Mesendoderm (in vitro differentiated cells): ENCODE measurements at regions not wholly inside any gene's neighbourhood (a gene's known extent, or its start where the extent isn't known, plus 50 kb on each side); places are given as distances from the start of the nearest gene placed in this dataset.
A peak's percentile ranks its signal among the peaks of the same experiment; 100 is the strongest.
"Not testable (repeated sequence)": the region's sequence is repeated elsewhere in the genome, so short reads cannot be mapped to it uniquely, and the experiment has no call there.

ENCODE experiments used
- DNase-seq: peaks from one replicate; pipeline ENCODE4 v3.0.0; 2013
- H2AK5ac ChIP-seq: 2 replicates; pipeline ENCODE4 v1.6.1; 2013; ENCODE audit warnings: low read length, inconsistent platforms
- H2BK120ac ChIP-seq: 2 replicates; pipeline ENCODE4 v1.6.1; 2013; ENCODE audit warnings: low read depth, mild to moderate bottlenecking, low read length, moderate library complexity, mixed read lengths
- H2BK15ac ChIP-seq: replicated peaks from 2 replicates; pipeline ENCODE4 v1.6.1; 2013; ENCODE audit warnings: low read depth, mild to moderate bottlenecking, moderate library complexity
- H2BK5ac ChIP-seq: 2 replicates; pipeline ENCODE4 v1.6.1; 2013; ENCODE audit warnings: low read length, inconsistent platforms
- H3K18ac ChIP-seq: 2 replicates; pipeline ENCODE4 v1.6.1; 2013; ENCODE audit warnings: mild to moderate bottlenecking, low read length, mixed read lengths
- H3K23ac ChIP-seq: one replicate; pipeline ENCODE4 v1.6.1; 2013; ENCODE audit warnings: low read length
- H3K27ac ChIP-seq: 2 replicates; pipeline ENCODE4 v1.5.1; 2013; ENCODE audit warnings: low read depth, mild to moderate bottlenecking, inconsistent platforms, low read length, moderate library complexity
- H3K27me3 ChIP-seq: 2 replicates; pipeline ENCODE4 v1.6.1; 2013; ENCODE audit warnings: low read length, control low read depth, mild to moderate bottlenecking, inconsistent platforms; ENCODE audit not compliant: insufficient read depth, poor library complexity
- H3K36me3 ChIP-seq: 2 replicates; pipeline ENCODE4 v1.6.1; 2013; ENCODE audit warnings: low read length, inconsistent platforms; ENCODE audit not compliant: control insufficient read depth, insufficient read depth
- H3K4ac ChIP-seq: one replicate; pipeline ENCODE4 v1.6.1; 2013; ENCODE audit warnings: low read depth, mild to moderate bottlenecking, low read length, moderate library complexity
- H3K4me1 ChIP-seq: 2 replicates; pipeline ENCODE4 v1.6.1; 2013; ENCODE audit warnings: low read depth, low read length, inconsistent platforms; ENCODE audit not compliant: control insufficient read depth
- H3K4me2 ChIP-seq: 2 replicates; pipeline ENCODE4 v1.6.1; 2013; ENCODE audit warnings: low read length
- H3K4me3 ChIP-seq: 2 replicates; pipeline ENCODE4 v1.5.1; 2013; ENCODE audit warnings: mild to moderate bottlenecking, low read length
- H3K56ac ChIP-seq: one replicate; pipeline ENCODE4 v1.6.1; 2013; ENCODE audit warnings: low read length
- H3K79me1 ChIP-seq: 2 replicates; pipeline ENCODE4 v1.6.1; 2013; ENCODE audit warnings: low read length, inconsistent platforms
- H3K79me2 ChIP-seq: 2 replicates; pipeline ENCODE4 v1.6.1; 2013; ENCODE audit warnings: mild to moderate bottlenecking, low read length; ENCODE audit not compliant: control insufficient read depth, insufficient read depth
- H3K9ac ChIP-seq: 2 replicates; pipeline ENCODE4 v1.6.1; 2013; ENCODE audit warnings: low read length, inconsistent platforms
- H4K5ac ChIP-seq: one replicate; pipeline ENCODE4 v1.6.1; 2013; ENCODE audit warnings: low read length
- H4K8ac ChIP-seq: one replicate; pipeline ENCODE4 v1.6.1; 2013; ENCODE audit warnings: low read depth, mild to moderate bottlenecking, control low read depth, low read length, moderate library complexity
- WGBS: extraction: QIAGEN DNeasy Blood & Tissue Kit; methylation state at CpG from one replicate; pipeline ENCODE4 v1.1.7; 2013; ENCODE audit warnings: low lambda C conversion rate, missing lambda C conversion rate; ENCODE audit not compliant: insufficient coverage; ENCODE audit errors: extremely low coverage; 5-methylcytosine and 5-hydroxymethylcytosine counted together

DNA sequence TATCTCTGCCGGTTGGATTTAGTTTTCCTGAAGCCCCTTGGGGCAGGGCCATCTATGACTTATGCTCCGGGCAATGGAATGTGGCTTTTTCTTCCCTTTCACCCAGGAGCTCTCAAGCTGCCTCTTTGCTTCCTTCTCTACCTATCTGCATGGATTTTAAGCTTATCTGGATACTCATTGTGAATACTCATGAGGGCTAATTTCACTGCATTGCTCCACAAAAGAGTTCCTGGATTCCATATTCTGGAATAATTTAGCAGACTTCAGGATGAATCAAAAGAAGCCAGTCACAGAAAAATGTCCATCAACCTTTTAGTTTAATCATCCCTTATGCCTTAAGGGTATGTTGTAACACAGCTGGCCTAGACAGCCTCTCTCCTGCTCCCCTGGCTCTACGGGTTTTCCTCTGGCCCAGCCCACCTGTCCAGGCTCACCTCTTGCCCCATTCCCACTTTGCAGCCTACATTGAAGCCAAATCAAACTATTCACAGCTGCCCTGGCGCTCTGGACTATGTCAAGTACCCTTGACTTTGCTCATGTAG lies 122.8 kb upstream of the RMDN2 start:
- H3K36me3 ChIP-seq, result no peaks in the 10 kb centered on the region
- no peak overlapping the region for H4K8ac ChIP-seq
- H3K4me2 ChIP-seq, result no peak overlapping the region
- H3K79me1 ChIP-seq, result no peaks in the 10 kb centered on the region
- H2BK120ac ChIP-seq, result no peak overlapping the region
- no peak overlapping the region for H3K27ac ChIP-seq
- H3K4ac ChIP-seq, result no peak overlapping the region
- H3K23ac ChIP-seq, result no peak overlapping the region
- H2BK15ac ChIP-seq, result no peak overlapping the region
- no peaks in the 10 kb centered on the region for H3K27me3 ChIP-seq
- no peak overlapping the region for H3K9ac ChIP-seq
- no peaks in the 10 kb centered on the region for H3K4me1 ChIP-seq
- H4K5ac ChIP-seq, result no peak overlapping the region
- H3K18ac ChIP-seq, result peak overlapping the region; percentile 13
- no peak overlapping the region for H2AK5ac ChIP-seq
- no peak overlapping the region for H2BK5ac ChIP-seq
- no peak for DNase-seq
- no peaks in the 10 kb centered on the region for H3K79me2 ChIP-seq
- no CpG with 5 or more reads among the region's 4 CpGs for WGBS
- no peak overlapping the region for H3K56ac ChIP-seq
- H3K4me3 ChIP-seq, result no peak overlapping the region

DNA sequence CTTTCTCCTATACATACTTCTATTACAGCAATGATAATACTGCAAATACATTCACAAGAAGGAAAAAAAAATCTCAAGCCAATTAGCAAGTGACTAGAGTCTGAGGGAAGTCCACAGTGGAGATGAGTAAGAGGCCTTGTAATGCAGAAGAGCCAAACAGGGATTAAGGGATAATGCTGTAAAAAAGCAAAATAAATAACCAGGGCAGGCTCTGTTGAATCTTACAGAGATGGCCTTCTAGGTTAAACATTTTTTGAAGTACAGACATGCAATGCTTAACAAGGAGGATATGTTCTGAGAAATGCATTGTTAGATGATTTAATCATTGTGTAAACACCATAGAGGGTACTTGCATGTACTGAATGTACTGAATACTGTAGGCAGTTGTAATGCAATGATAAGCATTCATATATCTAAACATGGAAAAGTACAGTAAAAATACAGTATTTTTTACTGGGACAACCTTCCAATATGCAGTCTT lies 122.1 kb upstream of the RMDN2 start:
- H3K18ac ChIP-seq, result no peak overlapping the region
- H2BK120ac ChIP-seq, result no peak overlapping the region

GRCh38 chr2:37806004-37806403 lies 119.1 kb upstream of the RMDN2 start:
- not testable (repeated sequence) for H3K4me1 ChIP-seq, H3K18ac ChIP-seq, H3K56ac ChIP-seq, H3K4me2 ChIP-seq, H2BK120ac ChIP-seq, H2BK15ac ChIP-seq, H3K9ac ChIP-seq, H4K5ac ChIP-seq, H3K4ac ChIP-seq, H3K36me3 ChIP-seq, H2BK5ac ChIP-seq, H3K23ac ChIP-seq, H3K4me3 ChIP-seq, H4K8ac ChIP-seq, DNase-seq, H3K79me1 ChIP-seq, H3K27me3 ChIP-seq, H2AK5ac ChIP-seq, H3K27ac ChIP-seq, H3K79me2 ChIP-seq
- WGBS, result no CpG with 5 or more reads among the region's 2 CpGs

More for the DNA sequence above, 122.1 kb upstream of the RMDN2 start:
- no peak overlapping the region for H2BK5ac ChIP-seq
- H4K8ac ChIP-seq, result no peak overlapping the region
- no peak overlapping the region for H3K4me2 ChIP-seq
- no peaks in the 10 kb centered on the region for H3K79me1 ChIP-seq
- H4K5ac ChIP-seq, result no peak overlapping the region
- H3K4me3 ChIP-seq, result no peak overlapping the region
- DNase-seq, result no peak
- no peak overlapping the region for H3K56ac ChIP-seq
- no peak overlapping the region for H2AK5ac ChIP-seq
- no peaks in the 10 kb centered on the region for H3K27me3 ChIP-seq
- no peaks in the 10 kb centered on the region for H3K36me3 ChIP-seq
- no peak overlapping the region for H3K4ac ChIP-seq
- no peak overlapping the region for H3K27ac ChIP-seq
- no peak overlapping the region for H3K23ac ChIP-seq
- no peak overlapping the region for H3K9ac ChIP-seq
- H3K4me1 ChIP-seq, result no peaks in the 10 kb centered on the region
- H3K79me2 ChIP-seq, result no peaks in the 10 kb centered on the region
- no peak overlapping the region for H2BK15ac ChIP-seq

GRCh38 chr2:37809525-37809924 lies 115.6 kb upstream of the RMDN2 start:
- Histone ChIP-seq H3K4ac (no peak overlapping the region), H2BK120ac (no peak overlapping the region), H2AK5ac (no peak overlapping the region), H3K4me3 (no peak overlapping the region), H4K5ac (no peak overlapping the region), H3K79me1 (no peaks in the 10 kb centered on the region), H3K36me3 (no peaks in the 10 kb centered on the region), H2BK5ac (no peak overlapping the region), H3K4me1 (no peaks in the 10 kb centered on the region), H3K18ac (no peak overlapping the region), H3K23ac (no peak overlapping the region), H3K56ac (no peak overlapping the region), H3K9ac (no peak overlapping the region), H3K27ac (no peak overlapping the region), H3K79me2 (no peaks in the 10 kb centered on the region), H3K4me2 (no peak overlapping the region), H3K27me3 (no peaks in the 10 kb centered on the region), H2BK15ac (no peak overlapping the region), H4K8ac (no peak overlapping the region)
- peak; percentile 44 for DNase-seq
- WGBS, result no CpG with 5 or more reads among the region's 1 CpG

DNA sequence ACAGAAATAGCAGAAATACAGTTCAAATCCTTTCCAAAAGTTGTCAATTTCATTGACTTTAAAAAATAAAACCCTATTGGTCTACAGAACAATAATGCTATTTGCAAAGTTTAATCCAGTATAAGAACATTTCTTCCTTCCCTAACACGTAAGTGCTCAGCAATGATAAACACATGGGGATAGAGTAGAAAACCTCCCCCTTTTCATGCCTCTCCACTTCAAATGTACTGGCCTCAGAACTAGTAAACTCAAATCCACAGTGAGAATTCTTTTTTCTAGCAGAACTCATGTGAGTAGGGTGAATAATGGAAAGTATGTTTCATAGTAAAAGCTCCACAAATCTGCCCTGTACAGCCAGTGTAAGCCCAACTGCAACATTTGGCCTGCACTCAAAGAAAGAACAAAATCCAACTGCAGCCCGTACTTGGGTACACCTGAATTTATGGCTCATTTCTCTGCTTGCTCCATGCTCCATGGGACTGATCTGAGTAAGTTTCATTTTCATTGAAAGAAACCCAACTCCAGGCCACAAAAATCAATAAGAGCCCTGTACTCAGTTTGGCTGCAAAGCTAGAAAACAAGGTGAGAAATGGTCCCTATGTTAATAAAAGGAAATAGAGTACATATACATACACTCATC lies 115.0 kb upstream of the RMDN2 start:
- Histone ChIP-seq H4K5ac (no peak overlapping the region), H3K18ac (no peak overlapping the region), H3K4me2 (no peak overlapping the region), H3K4me1 (no peaks in the 10 kb centered on the region), H3K4me3 (no peak overlapping the region), H3K4ac (no peak overlapping the region), H2BK5ac (no peak overlapping the region), H3K79me2 (no peaks in the 10 kb centered on the region), H2BK120ac (no peak overlapping the region), H3K79me1 (no peaks in the 10 kb centered on the region), H3K56ac (no peak overlapping the region), H2BK15ac (no peak overlapping the region), H3K27me3 (no peaks in the 10 kb centered on the region), H3K9ac (no peak overlapping the region), H3K36me3 (no peaks in the 10 kb centered on the region), H4K8ac (no peak overlapping the region), H3K23ac (no peak overlapping the region), H2AK5ac (no peak overlapping the region), H3K27ac (no peak overlapping the region)
- no peak for DNase-seq
- WGBS, result no CpG with 5 or more reads among the region's 2 CpGs

DNA sequence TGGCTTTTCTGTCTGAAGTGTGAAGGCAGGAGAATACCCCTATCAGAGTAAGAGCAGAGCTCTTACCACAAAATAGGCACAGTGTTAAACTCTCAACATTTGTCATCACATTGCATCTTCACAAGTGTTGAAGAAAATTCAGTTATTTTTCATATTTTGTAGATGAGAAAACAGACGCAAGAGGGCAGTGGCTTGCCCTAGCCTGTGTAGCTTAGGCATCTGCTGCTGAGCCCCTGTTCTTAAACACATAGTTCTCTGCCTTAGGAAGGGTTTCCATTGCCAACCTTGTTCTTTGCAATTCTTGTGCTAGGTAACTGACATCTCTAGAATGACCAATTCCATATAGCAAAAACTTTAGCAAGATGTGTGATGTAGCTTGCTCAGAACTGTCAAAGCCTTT lies 112.7 kb upstream of the RMDN2 start:
- Histone ChIP-seq H3K4me3 (no peak overlapping the region), H3K79me1 (no peaks in the 10 kb centered on the region), H3K27me3 (no peaks in the 10 kb centered on the region), H2BK15ac (no peak overlapping the region), H2BK120ac (no peak overlapping the region), H3K23ac (no peak overlapping the region), H3K36me3 (no peaks in the 10 kb centered on the region), H3K4me1 (no peaks in the 10 kb centered on the region), H3K9ac (no peak overlapping the region), H3K4me2 (no peak overlapping the region), H4K8ac (no peak overlapping the region), H3K56ac (no peak overlapping the region), H3K79me2 (no peaks in the 10 kb centered on the region), H3K4ac (no peak overlapping the region), H2BK5ac (no peak overlapping the region), H3K18ac (no peak overlapping the region), H4K5ac (no peak overlapping the region), H2AK5ac (no peak overlapping the region), H3K27ac (no peak overlapping the region)
- DNase-seq, result no peak
- no CpG with 5 or more reads among the region's 1 CpG for WGBS
